Smooth muscle cell (in vitro differentiated cells): ENCODE measurements at regions not wholly inside any gene's neighbourhood (a gene's known extent, or its start where the extent isn't known, plus 50 kb on each side); places are given as distances from the start of the nearest gene placed in this dataset.
"Not testable (repeated sequence)": the region's sequence is repeated elsewhere in the genome, so short reads cannot be mapped to it uniquely, and the experiment has no call there.

Experiments used
- DNase-seq: peaks from one replicate; lab custom pipeline; 2025; ENCODE audit not compliant: unreplicated experiment; lab: John Stamatoyannopoulos, UW
- H2AFZ ChIP-seq: fragments of 200-600 bp; sonication (generic); 2 replicates; pipeline ENCODE4 v1.6.0; 2016; ENCODE audit warnings: antibody characterized with exemption, low read depth, mild to moderate bottlenecking
- H3F3A ChIP-seq: fragments of 200-600 bp; sonication (generic); 2 replicates; pipeline ENCODE4 v1.6.0; 2017; ENCODE audit warnings: antibody characterized with exemption, low read depth
- H3K27ac ChIP-seq: fragments of 200-600 bp; sonication (generic); 2 replicates; pipeline ENCODE4 v1.5.1; 2016; ENCODE audit warnings: low read depth, mild to moderate bottlenecking
- H3K27me3 ChIP-seq: fragments of 200-600 bp; sonication (generic); 2 replicates; pipeline ENCODE4 v1.6.1; 2016; ENCODE audit warnings: low read depth, mild to moderate bottlenecking
- H3K36me3 ChIP-seq: fragments of 200-600 bp; sonication (generic); 2 replicates; pipeline ENCODE4 v1.5.1; 2016; ENCODE audit warnings: low read depth
- H3K4me1 ChIP-seq: fragments of 200-600 bp; sonication (generic); 2 replicates; pipeline ENCODE4 v1.5.1; 2016; ENCODE audit warnings: low read depth
- H3K4me2 ChIP-seq: fragments of 200-600 bp; sonication (generic); 2 replicates; pipeline ENCODE4 v1.6.0; 2016; ENCODE audit warnings: mild to moderate bottlenecking
- H3K4me3 ChIP-seq: fragments of 200-600 bp; sonication (generic); 2 replicates; pipeline ENCODE4 v1.5.1; 2016; ENCODE audit warnings: mild to moderate bottlenecking
- H3K79me2 ChIP-seq: fragments of 200-600 bp; sonication (generic); 2 replicates; pipeline ENCODE4 v1.6.0; 2016; ENCODE audit warnings: low read depth, mild to moderate bottlenecking
- H3K9ac ChIP-seq: fragments of 200-600 bp; sonication (generic); 2 replicates; pipeline ENCODE4 v1.6.0; 2016; ENCODE audit warnings: low read depth
- H3K9me3 ChIP-seq: fragments of 200-600 bp; sonication (generic); replicated peaks from 2 replicates; pipeline ENCODE4 v1.5.1; 2016; ENCODE audit warnings: low read depth
- H4K20me1 ChIP-seq: fragments of 200-600 bp; sonication (generic); 2 replicates; pipeline ENCODE4 v1.6.0; 2016; ENCODE audit warnings: low read depth
- WGBS: methylation state at CpG from one replicate; pipeline ENCODE4 v1.1.7; 2016; ENCODE audit warnings: low lambda C conversion rate; 5-methylcytosine and 5-hydroxymethylcytosine counted together
- TF ChIP-seq, protein P1 (sequence below): fragments of 200-600 bp; sonication (generic); IDR thresholded peaks from 2 replicates; pipeline ENCODE4 v1.5.1; 2017; ENCODE audit warnings: borderline replicate concordance, mild to moderate bottlenecking, antibody characterized with exemption; ENCODE audit not compliant: insufficient read depth, poor library complexity, severe bottlenecking

DNA sequence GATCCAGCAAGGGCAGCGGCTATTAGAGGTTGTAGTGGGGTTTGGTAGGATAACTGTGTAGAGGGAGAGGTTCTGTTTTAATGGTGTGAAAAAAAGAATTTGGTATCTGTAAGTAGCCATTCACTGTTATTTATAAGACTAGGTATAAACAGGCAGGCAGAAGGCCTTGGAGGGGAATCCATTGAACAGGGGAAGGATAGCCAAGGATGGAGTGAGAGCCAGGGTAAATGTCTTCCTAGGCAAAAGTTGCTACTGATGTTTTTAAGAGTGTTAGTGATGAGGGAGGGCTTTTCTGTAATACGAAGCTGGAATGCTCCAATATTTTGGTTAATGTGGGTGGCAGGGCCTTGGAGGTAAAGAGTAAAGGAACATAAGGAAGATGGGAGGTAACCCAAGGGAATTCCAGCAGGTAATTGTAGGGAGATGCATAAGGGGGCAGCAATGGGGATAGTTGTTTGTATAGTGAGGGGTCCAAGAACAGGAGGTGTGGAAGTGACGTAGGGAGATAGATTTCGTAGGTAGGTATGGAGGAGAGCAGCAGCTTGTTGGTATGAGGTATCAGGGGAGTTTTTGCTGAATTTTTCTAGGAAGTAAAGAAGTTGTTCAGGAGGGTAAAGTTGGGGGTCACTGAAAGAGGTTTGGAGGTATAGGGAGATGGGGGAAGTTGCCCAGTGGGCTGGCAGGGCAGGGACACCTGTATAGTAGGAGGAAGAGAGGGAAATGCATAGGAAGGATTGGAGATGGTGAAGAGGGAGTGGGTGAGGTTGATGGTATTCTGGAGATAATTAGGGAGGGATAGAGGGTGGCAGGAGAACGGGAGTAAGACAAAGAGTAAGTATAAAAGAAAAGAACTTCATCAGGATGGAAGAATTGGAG, 752.4 kb upstream of the ADGRB3 start:
- H3K9me3 ChIP-seq: no peaks in the 10 kb centered on the region
- H3K36me3 ChIP-seq: no peaks in the 10 kb centered on the region
- H3K27me3 ChIP-seq: no peaks in the 10 kb centered on the region
- no peak overlapping the region for H3K27ac ChIP-seq
- H3K9ac ChIP-seq: no peak overlapping the region
- TF ChIP-seq, protein P1, sequence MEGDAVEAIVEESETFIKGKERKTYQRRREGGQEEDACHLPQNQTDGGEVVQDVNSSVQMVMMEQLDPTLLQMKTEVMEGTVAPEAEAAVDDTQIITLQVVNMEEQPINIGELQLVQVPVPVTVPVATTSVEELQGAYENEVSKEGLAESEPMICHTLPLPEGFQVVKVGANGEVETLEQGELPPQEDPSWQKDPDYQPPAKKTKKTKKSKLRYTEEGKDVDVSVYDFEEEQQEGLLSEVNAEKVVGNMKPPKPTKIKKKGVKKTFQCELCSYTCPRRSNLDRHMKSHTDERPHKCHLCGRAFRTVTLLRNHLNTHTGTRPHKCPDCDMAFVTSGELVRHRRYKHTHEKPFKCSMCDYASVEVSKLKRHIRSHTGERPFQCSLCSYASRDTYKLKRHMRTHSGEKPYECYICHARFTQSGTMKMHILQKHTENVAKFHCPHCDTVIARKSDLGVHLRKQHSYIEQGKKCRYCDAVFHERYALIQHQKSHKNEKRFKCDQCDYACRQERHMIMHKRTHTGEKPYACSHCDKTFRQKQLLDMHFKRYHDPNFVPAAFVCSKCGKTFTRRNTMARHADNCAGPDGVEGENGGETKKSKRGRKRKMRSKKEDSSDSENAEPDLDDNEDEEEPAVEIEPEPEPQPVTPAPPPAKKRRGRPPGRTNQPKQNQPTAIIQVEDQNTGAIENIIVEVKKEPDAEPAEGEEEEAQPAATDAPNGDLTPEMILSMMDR: no peak
- no peaks in the 10 kb centered on the region for H3F3A ChIP-seq
- no peak overlapping the region for H2AFZ ChIP-seq
- H3K4me2 ChIP-seq: no peak overlapping the region
- 90% methylated on average over 5 of the region's 5 CpGs for WGBS
- no peaks in the 10 kb centered on the region for H3K79me2 ChIP-seq
- DNase-seq: no peak
- H4K20me1 ChIP-seq: no peaks in the 10 kb centered on the region
- H3K4me3 ChIP-seq: no peak overlapping the region
- H3K4me1 ChIP-seq: no peaks in the 10 kb centered on the region

DNA sequence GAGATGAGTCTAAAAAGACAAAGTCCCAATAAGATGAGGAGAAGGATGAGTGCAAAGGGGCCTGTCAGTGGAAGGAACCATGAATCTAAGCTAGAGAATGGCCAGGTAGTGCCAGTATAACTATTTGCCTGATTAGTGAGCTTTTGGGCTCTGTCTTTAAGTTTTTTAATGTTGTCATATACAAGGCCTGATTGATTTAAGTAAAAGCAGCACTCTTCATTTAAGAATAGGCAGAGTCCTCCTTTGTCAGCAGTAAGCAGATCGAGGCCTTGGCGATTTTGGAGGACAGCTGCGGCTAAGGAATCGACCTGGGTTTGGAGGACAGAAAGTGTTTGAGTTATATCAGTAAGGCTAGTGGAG, 753.4 kb upstream of the ADGRB3 start:
- H3K9me3 ChIP-seq: no peaks in the 10 kb centered on the region
- H3K36me3 ChIP-seq: no peaks in the 10 kb centered on the region
- H3K4me2 ChIP-seq: no peak overlapping the region
- H3K27ac ChIP-seq: no peak overlapping the region
- DNase-seq: no peak
- TF ChIP-seq, protein P1: no peak
- no peak overlapping the region for H3K4me3 ChIP-seq
- H3F3A ChIP-seq: no peaks in the 10 kb centered on the region
- H4K20me1 ChIP-seq: no peaks in the 10 kb centered on the region
- WGBS: 86% methylated on average over 4 of the region's 4 CpGs
- no peaks in the 10 kb centered on the region for H3K79me2 ChIP-seq
- H3K9ac ChIP-seq: no peak overlapping the region
- H3K4me1 ChIP-seq: no peaks in the 10 kb centered on the region
- H2AFZ ChIP-seq: no peak overlapping the region
- H3K27me3 ChIP-seq: no peaks in the 10 kb centered on the region

DNA sequence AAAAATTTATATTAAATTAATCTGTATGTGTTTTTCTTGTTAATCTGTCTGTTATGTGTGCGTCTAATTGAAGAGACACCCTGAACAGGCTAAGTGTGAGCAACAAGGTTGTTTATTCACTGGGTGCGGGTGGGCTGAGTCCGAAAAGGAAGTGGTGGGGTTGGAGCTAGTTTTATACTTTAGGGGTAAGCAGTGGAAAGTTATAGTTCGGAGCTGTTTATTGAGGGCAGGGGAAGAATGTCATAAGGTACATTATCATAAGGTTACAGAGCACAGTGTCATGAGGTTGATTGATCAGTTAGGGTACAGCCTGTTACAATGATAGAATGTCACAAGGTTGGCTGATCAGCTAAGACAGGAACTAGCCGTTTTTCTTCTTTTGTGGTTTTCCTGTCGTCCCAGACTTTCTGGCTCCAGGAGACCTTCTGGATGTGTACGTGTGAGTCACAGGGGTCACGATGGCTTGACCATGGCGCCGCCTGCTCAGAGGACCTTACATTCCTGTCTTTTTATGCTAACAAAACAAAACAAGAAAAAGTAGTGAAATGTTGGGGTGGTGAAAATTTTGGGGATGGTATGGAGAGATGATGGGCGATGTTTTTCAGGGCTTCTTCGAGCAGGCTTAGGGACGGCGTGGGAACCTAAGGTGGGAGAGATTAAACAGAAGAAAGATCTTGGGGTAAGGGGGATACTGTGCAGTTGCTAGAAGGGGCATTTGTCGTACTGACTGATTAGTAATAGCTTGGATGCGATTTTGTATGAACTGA, 754.0 kb upstream of the ADGRB3 start:
- Histone ChIP-seq H2AFZ (no peak overlapping the region), H3K27ac (no peak overlapping the region), H3K79me2 (no peaks in the 10 kb centered on the region), H3K4me1 (no peaks in the 10 kb centered on the region), H4K20me1 (no peaks in the 10 kb centered on the region), H3K36me3 (no peaks in the 10 kb centered on the region), H3K27me3 (no peaks in the 10 kb centered on the region), H3F3A (no peaks in the 10 kb centered on the region), H3K4me2 (no peak overlapping the region), H3K9me3 (no peaks in the 10 kb centered on the region), H3K4me3 (no peak overlapping the region), H3K9ac (no peak overlapping the region)
- WGBS: 84% methylated on average over 16 of the region's 16 CpGs
- no peak for DNase-seq
- TF ChIP-seq, protein P1: no peak

DNA sequence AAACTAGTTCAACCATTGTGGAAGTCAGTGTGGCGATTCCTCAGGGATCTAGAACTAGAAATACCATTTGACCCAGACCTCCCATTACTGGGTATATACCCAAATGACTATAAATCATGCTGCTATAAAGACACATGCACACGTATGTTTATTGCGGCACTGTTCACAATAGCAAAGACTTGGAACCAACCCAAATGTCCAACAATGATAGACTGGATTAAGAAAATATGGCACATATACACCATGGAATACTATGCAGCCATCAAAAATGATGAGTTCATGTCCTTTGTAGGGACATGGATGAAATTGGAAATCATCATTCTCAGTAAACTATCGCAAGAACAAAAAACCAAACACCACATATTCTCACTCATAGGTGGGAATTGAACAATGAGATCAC, 754.7 kb upstream of the ADGRB3 start:
- H3K79me2 ChIP-seq, H4K20me1 ChIP-seq, H3K36me3 ChIP-seq, H3K4me1 ChIP-seq, H3K27me3 ChIP-seq, H3F3A ChIP-seq, H3K4me3 ChIP-seq, DNase-seq, H3K27ac ChIP-seq, H3K9ac ChIP-seq, H3K4me2 ChIP-seq, H2AFZ ChIP-seq, H3K9me3 ChIP-seq: not testable (repeated sequence)
- WGBS: 95% methylated on average over 4 of the region's 4 CpGs

DNA sequence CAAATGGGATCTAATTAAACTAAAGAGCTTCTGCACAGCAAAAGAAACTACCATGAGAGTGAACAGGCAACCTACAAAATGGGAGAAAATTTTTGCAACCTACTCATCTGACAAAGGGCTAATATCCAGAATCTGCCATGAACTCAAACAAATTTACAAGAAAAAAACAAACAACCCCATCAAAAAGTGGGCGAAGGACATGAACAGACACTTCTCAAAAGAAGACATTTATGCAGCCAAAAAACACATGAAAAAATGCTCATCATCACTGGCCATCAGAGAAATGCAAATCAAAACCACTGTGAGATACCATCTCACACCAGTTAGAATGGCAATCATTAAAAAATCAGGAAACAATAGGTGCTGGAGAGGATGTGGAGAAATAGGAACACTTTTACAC, 755.2 kb upstream of the ADGRB3 start:
- not testable (repeated sequence) for H3K27me3 ChIP-seq, H3K4me1 ChIP-seq, H3K4me3 ChIP-seq, H3K79me2 ChIP-seq, H3F3A ChIP-seq, H4K20me1 ChIP-seq, H3K9ac ChIP-seq, H3K4me2 ChIP-seq, H3K27ac ChIP-seq, H3K9me3 ChIP-seq, H3K36me3 ChIP-seq, H2AFZ ChIP-seq, DNase-seq
- 100% methylated on average over 1 of the region's 1 CpG for WGBS
